A673 (cell line): ENCODE measurements at regions not wholly inside any gene's neighbourhood (a gene's known extent, or its start where the extent isn't known, plus 50 kb on each side); places are given as distances from the start of the nearest gene placed in this dataset.

Experiments used
- BruUV-seq: library from RNA; stranded (reverse); fragments of 400-500 nt; replicated peaks from 2 replicates; lab custom pipeline; 2021; lab: Mats Ljungman, UMichigan
- CTCF ChIA-PET: fragments of 300-600 bp; sonication (Branson Sonifier 250); formaldehyde crosslinking; loops from one replicate; lab custom pipeline; 2022; ENCODE audit warnings: antibody characterized with exemption; lab: Charles Lee
- POLR2A ChIA-PET: fragments of 300-600 bp; sonication (Branson Sonifier 250); formaldehyde crosslinking; loops from one replicate; lab custom pipeline; 2022; ENCODE audit warnings: antibody characterized with exemption; ENCODE audit not compliant: low non-redundant PET; lab: Charles Lee
- DNase-seq: peaks from one replicate; pipeline ENCODE4 v3.0.0-alpha.2; 2015; ENCODE audit warnings: low spot score
- H3K27ac ChIP-seq: fragments of 200-600 bp; sonication (generic); 2 replicates; pipeline ENCODE4 v1.5.1; 2016; ENCODE audit warnings: mixed run types, low read depth, mild to moderate bottlenecking, mixed read lengths, antibody characterized with exemption, low read length; ENCODE audit not compliant: poor library complexity, severe bottlenecking
- H3K27me3 ChIP-seq: fragments of 200-600 bp; sonication (generic); replicated peaks from 2 replicates; pipeline ENCODE4 v1.6.1; 2017; ENCODE audit warnings: mixed run types, low read depth, mild to moderate bottlenecking, mixed read lengths, antibody characterized with exemption, low read length; ENCODE audit not compliant: insufficient read depth, poor library complexity
- H3K36me3 ChIP-seq: fragments of 200-600 bp; sonication (generic); 2 replicates; pipeline ENCODE4 v1.6.1; 2016; ENCODE audit warnings: mixed run types, mild to moderate bottlenecking, mixed read lengths, antibody characterized with exemption, low read length; ENCODE audit not compliant: insufficient read depth, poor library complexity, severe bottlenecking
- H3K4me1 ChIP-seq: fragments of 200-600 bp; sonication (generic); 2 replicates; pipeline ENCODE4 v1.6.1; 2017; ENCODE audit warnings: mixed run types, mild to moderate bottlenecking, mixed read lengths, antibody characterized with exemption, low read length; ENCODE audit not compliant: insufficient read depth, poor library complexity, severe bottlenecking
- H3K4me3 ChIP-seq: fragments of 200-600 bp; sonication (generic); 2 replicates; pipeline ENCODE4 v1.5.1; 2016; ENCODE audit warnings: low read depth, mixed run types, mild to moderate bottlenecking, mixed read lengths, low read length; ENCODE audit not compliant: poor library complexity, severe bottlenecking
- H3K9me3 ChIP-seq: fragments of 200-600 bp; sonication (generic); 2 replicates; pipeline ENCODE4 v1.6.1; 2016; ENCODE audit warnings: mixed run types, low read depth, mild to moderate bottlenecking, mixed read lengths, antibody characterized with exemption, low read length; ENCODE audit not compliant: poor library complexity, severe bottlenecking
- EZH2 ChIP-seq: fragments of 200-600 bp; sonication (generic); IDR thresholded peaks from 2 replicates; pipeline ENCODE4 v1.6.1; 2017; ENCODE audit warnings: borderline replicate concordance, low read depth, mild to moderate bottlenecking, mixed read lengths, antibody characterized with exemption, low read length; ENCODE audit not compliant: poor library complexity, severe bottlenecking
- intact Hi-C: fragments of 100-400 bp; cut with micrococcal nuclease; formaldehyde crosslinking; loops from one replicate; pipeline ENCODE4 v1.10.0; 2022; ENCODE audit not compliant: unreplicated experiment
- TF ChIP-seq, protein P1 (sequence below): fragments of 300-800, 200-600 bp; sonication (generic); conservative IDR thresholded peaks from 2 replicates; pipeline ENCODE4 v1.5.1; 2017; ENCODE audit warnings: low read depth, mild to moderate bottlenecking, antibody characterized with exemption, low read length, moderate library complexity, mixed read lengths

DNA sequence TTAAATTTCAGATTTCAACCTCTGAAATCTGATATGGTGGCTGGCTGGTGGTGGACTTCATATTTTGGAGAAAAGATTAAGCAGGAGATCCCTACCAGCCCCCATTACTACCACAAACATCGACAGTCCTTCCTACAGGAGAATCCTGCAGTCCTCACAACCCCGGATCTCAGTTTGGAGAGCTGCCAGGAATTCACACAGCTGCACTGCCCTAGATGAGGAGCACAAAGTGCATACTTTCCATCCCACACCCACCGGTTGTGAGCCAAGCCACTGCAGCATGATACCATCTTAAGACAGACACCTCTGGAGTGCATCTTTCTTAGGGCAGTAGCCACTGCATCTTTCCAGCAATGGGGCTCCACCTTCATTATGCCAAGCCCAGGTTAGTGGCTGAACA, 185.5 kb upstream of the GPR149 start:
- ChIA-PET CTCF (no interaction called here), POLR2A (no interaction called here)
- no peak overlapping the region for H3K27ac ChIP-seq
- H3K4me3 ChIP-seq, result no peak overlapping the region
- H3K9me3 ChIP-seq, result no peaks in the 10 kb centered on the region
- H3K4me1 ChIP-seq, result no peaks in the 10 kb centered on the region
- no peak for DNase-seq
- H3K36me3 ChIP-seq, result no peaks in the 10 kb centered on the region
- intact Hi-C loops, result no loop called here
- H3K27me3 ChIP-seq, result no peaks in the 10 kb centered on the region
- BruUV-seq, result no TSS peak
- TF ChIP-seq, protein P1, sequence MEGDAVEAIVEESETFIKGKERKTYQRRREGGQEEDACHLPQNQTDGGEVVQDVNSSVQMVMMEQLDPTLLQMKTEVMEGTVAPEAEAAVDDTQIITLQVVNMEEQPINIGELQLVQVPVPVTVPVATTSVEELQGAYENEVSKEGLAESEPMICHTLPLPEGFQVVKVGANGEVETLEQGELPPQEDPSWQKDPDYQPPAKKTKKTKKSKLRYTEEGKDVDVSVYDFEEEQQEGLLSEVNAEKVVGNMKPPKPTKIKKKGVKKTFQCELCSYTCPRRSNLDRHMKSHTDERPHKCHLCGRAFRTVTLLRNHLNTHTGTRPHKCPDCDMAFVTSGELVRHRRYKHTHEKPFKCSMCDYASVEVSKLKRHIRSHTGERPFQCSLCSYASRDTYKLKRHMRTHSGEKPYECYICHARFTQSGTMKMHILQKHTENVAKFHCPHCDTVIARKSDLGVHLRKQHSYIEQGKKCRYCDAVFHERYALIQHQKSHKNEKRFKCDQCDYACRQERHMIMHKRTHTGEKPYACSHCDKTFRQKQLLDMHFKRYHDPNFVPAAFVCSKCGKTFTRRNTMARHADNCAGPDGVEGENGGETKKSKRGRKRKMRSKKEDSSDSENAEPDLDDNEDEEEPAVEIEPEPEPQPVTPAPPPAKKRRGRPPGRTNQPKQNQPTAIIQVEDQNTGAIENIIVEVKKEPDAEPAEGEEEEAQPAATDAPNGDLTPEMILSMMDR, result no peak
- TF ChIP-seq EZH2, result no peak

GRCh38 chr3:154614601-154615000, 184.6 kb upstream of the GPR149 start:
- Histone ChIP-seq H3K4me1 (no peaks in the 10 kb centered on the region), H3K27me3 (no peaks in the 10 kb centered on the region), H3K9me3 (no peaks in the 10 kb centered on the region), H3K4me3 (no peak overlapping the region), H3K27ac (no peak overlapping the region), H3K36me3 (no peaks in the 10 kb centered on the region)
- ChIA-PET CTCF (no interaction called here), POLR2A (no interaction called here)
- BruUV-seq, result no TSS peak
- TF ChIP-seq, protein P1, result no peak
- no peak for TF ChIP-seq EZH2
- no peak for DNase-seq
- intact Hi-C loops, result no loop called here

- no peaks in the 10 kb centered on the region for H3K36me3 ChIP-seq
- POLR2A ChIA-PET, result no interaction called here
- no peak overlapping the region for H3K4me3 ChIP-seq
- DNase-seq, result no peak
- TF ChIP-seq, protein P1, result no peak
- no peak for TF ChIP-seq EZH2
- no peak overlapping the region for H3K27ac ChIP-seq
- H3K4me1 ChIP-seq, result no peaks in the 10 kb centered on the region
- CTCF ChIA-PET, result no interaction called here
- H3K27me3 ChIP-seq, result no peaks in the 10 kb centered on the region
- BruUV-seq, result no TSS peak
- intact Hi-C loops, result no loop called here
- H3K9me3 ChIP-seq, result no peaks in the 10 kb centered on the region
Measured at GRCh38 chr3:154614078-154614477, 184.1 kb upstream of the GPR149 start.
